ENCODE measurements at regions not wholly inside any gene's neighbourhood (a gene's known extent, or its start where the extent isn't known, plus 50 kb on each side); places are given as distances from the start of the nearest gene placed in this dataset.
A peak's percentile ranks its signal among the peaks of the same experiment; 100 is the strongest.

DNA sequence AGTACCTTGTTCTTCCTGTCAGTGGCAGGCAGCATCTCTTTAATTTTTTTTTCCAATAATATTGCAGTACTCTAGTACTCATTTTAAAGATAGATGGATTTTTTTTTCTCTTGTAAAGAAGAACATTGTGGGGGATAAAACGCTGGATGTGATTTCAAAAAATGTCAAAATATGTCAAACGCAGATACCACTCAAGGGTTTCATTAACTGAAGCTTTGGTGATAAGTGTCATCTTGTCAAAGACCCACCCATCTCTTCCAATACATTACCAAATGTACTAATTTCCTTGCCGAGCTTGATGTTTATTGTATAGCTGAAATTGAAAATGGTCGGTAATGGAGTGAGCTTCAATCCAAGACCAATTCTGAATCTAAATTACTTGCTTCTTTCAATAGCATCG, 332.4 kb upstream of the SOX2 start:
- no peak overlapping the region for H3K4me2 ChIP-seq (ENCODE audit: insufficient read depth, low read length, poor library complexity, severe bottlenecking)
- no peak overlapping the region for H3K27ac ChIP-seq (replicated peaks; ENCODE audit: low read length)
- H3K4ac ChIP-seq (ENCODE audit: low read length): no peak overlapping the region
- no peak overlapping the region for H3K4me3 ChIP-seq (ENCODE audit: low read length in 2 of 2)
- no peaks in the 10 kb centered on the region for H3K36me3 ChIP-seq (replicated peaks in 1 of 2; ENCODE audit: control insufficient read depth in 2 of 2, insufficient read depth in 2 of 2, low read length in 2 of 2)
- DNase-seq (ENCODE audit: low spot score): no peak
- no peak overlapping the region for H2AK5ac ChIP-seq (ENCODE audit: low read depth, low read length)
- H3K4me1 ChIP-seq (ENCODE audit: control insufficient read depth in 2 of 2, insufficient read depth in 1 of 2, low read depth in 1 of 2, low read length in 2 of 2): peaks cover 2 to 5% of the 10 kb centered on the region in 2 donors
- no peaks in the 10 kb centered on the region for H3K9me3 ChIP-seq (replicated peaks in 1 of 2; ENCODE audit: control insufficient read depth in 2 of 2, insufficient read depth in 1 of 2, low read depth in 1 of 2, low read length in 2 of 2)
- no peak overlapping the region for H2AFZ ChIP-seq (ENCODE audit: low read length)
- H3K9ac ChIP-seq (ENCODE audit: low read depth, low read length, poor library complexity): no peak overlapping the region
- no peak overlapping the region for H2BK5ac ChIP-seq (ENCODE audit: low read length)
- no peak overlapping the region for H2BK15ac ChIP-seq (ENCODE audit: low read length)
- H4K8ac ChIP-seq (ENCODE audit: low read depth, low read length): no peak overlapping the region
- H2BK12ac ChIP-seq (ENCODE audit: low read length): no peak overlapping the region
- H3K14ac ChIP-seq (ENCODE audit: low read length): no peak overlapping the region
- WGBS, 2 donors (ENCODE audit: extremely low coverage in 2 of 2, insufficient read length in 2 of 2, insufficient replicate concordance in 1 of 2): no CpG with 5 or more reads among the region's 5 CpGs
- no peak overlapping the region for H4K91ac ChIP-seq (ENCODE audit: low read depth, low read length, poor library complexity)
- no peak overlapping the region for H2BK120ac ChIP-seq (ENCODE audit: low read depth, low read length)
- H3K18ac ChIP-seq (ENCODE audit: low read length): no peak overlapping the region
- no peak overlapping the region for H3K23ac ChIP-seq (ENCODE audit: low read depth, low read length, poor library complexity)
- no peaks in the 10 kb centered on the region for H3K27me3 ChIP-seq (ENCODE audit: control insufficient read depth in 3 of 3, insufficient read depth in 3 of 3, low read depth in 1 of 3, low read length in 3 of 3)
- no peaks in the 10 kb centered on the region for H3K79me1 ChIP-seq (ENCODE audit: low read depth, low read length)

- Histone ChIP-seq H2BK5ac (ENCODE audit: low read length) (no peak overlapping the region), H3K79me1 (ENCODE audit: low read depth, low read length) (no peaks in the 10 kb centered on the region), H2BK120ac (ENCODE audit: low read depth, low read length) (no peak overlapping the region), H3K4ac (ENCODE audit: low read length) (no peak overlapping the region), H2BK15ac (ENCODE audit: low read length) (no peak overlapping the region), H2AFZ (ENCODE audit: low read length) (peak overlapping the region; percentile 44), H4K91ac (ENCODE audit: low read depth, low read length, poor library complexity) (no peak overlapping the region), H3K18ac (ENCODE audit: low read length) (no peak overlapping the region), H4K8ac (ENCODE audit: low read depth, low read length) (no peak overlapping the region), H3K23ac (ENCODE audit: low read depth, low read length, poor library complexity) (no peak overlapping the region), H3K9ac (ENCODE audit: low read depth, low read length, poor library complexity) (no peak overlapping the region), H3K27ac (replicated peaks; ENCODE audit: low read length) (no peak overlapping the region), H3K36me3 (replicated peaks in 1 of 2; ENCODE audit: control insufficient read depth in 2 of 2, insufficient read depth in 2 of 2, low read length in 2 of 2) (no peaks in the 10 kb centered on the region), H3K27me3 (ENCODE audit: control insufficient read depth in 3 of 3, insufficient read depth in 3 of 3, low read depth in 1 of 3, low read length in 3 of 3) (no peaks in the 10 kb centered on the region), H2BK12ac (ENCODE audit: low read length) (no peak overlapping the region), H2AK5ac (ENCODE audit: low read depth, low read length) (no peak overlapping the region), H3K9me3 (replicated peaks in 1 of 2; ENCODE audit: control insufficient read depth in 2 of 2, insufficient read depth in 1 of 2, low read depth in 1 of 2, low read length in 2 of 2) (peaks cover 0 to 3% of the 10 kb centered on the region in 2 donors), H3K4me3 (ENCODE audit: low read length in 2 of 2) (no peak overlapping the region), H3K4me2 (ENCODE audit: insufficient read depth, low read length, poor library complexity, severe bottlenecking) (no peak overlapping the region), H3K4me1 (ENCODE audit: control insufficient read depth in 2 of 2, insufficient read depth in 1 of 2, low read depth in 1 of 2, low read length in 2 of 2) (no peaks in the 10 kb centered on the region), H3K14ac (ENCODE audit: low read length) (no peak overlapping the region)
- no peak for DNase-seq (ENCODE audit: low spot score)
- WGBS, 2 donors (ENCODE audit: extremely low coverage in 2 of 2, insufficient read length in 2 of 2, insufficient replicate concordance in 1 of 2): no CpG with 5 or more reads among the region's 3 CpGs
Measured at GRCh38 chr3:181369637-181370036, 342.1 kb upstream of the SOX2 start.

- Histone ChIP-seq H2AFZ (ENCODE audit: low read length) (no peak overlapping the region), H3K4ac (ENCODE audit: low read length) (no peak overlapping the region), H2BK120ac (ENCODE audit: low read depth, low read length) (no peak overlapping the region), H4K8ac (ENCODE audit: low read depth, low read length) (no peak overlapping the region), H3K4me2 (ENCODE audit: insufficient read depth, low read length, poor library complexity, severe bottlenecking) (no peak overlapping the region), H3K27me3 (ENCODE audit: control insufficient read depth in 3 of 3, insufficient read depth in 3 of 3, low read depth in 1 of 3, low read length in 3 of 3) (no peaks in the 10 kb centered on the region), H3K23ac (ENCODE audit: low read depth, low read length, poor library complexity) (no peak overlapping the region), H3K4me3 (ENCODE audit: low read length in 2 of 2) (no peak overlapping the region), H3K79me1 (ENCODE audit: low read depth, low read length) (no peaks in the 10 kb centered on the region), H4K91ac (ENCODE audit: low read depth, low read length, poor library complexity) (no peak overlapping the region), H3K9ac (ENCODE audit: low read depth, low read length, poor library complexity) (no peak overlapping the region), H3K27ac (replicated peaks; ENCODE audit: low read length) (no peak overlapping the region), H2AK5ac (ENCODE audit: low read depth, low read length) (no peak overlapping the region), H2BK15ac (ENCODE audit: low read length) (no peak overlapping the region), H3K14ac (ENCODE audit: low read length) (no peak overlapping the region), H2BK5ac (ENCODE audit: low read length) (no peak overlapping the region), H3K9me3 (replicated peaks in 1 of 2; ENCODE audit: control insufficient read depth in 2 of 2, insufficient read depth in 1 of 2, low read depth in 1 of 2, low read length in 2 of 2) (peaks cover 0 to 3% of the 10 kb centered on the region in 2 donors), H3K4me1 (ENCODE audit: control insufficient read depth in 2 of 2, insufficient read depth in 1 of 2, low read depth in 1 of 2, low read length in 2 of 2) (peaks cover 0 to 12% of the 10 kb centered on the region in 2 donors), H2BK12ac (ENCODE audit: low read length) (no peak overlapping the region), H3K18ac (ENCODE audit: low read length) (no peak overlapping the region), H3K36me3 (replicated peaks in 1 of 2; ENCODE audit: control insufficient read depth in 2 of 2, insufficient read depth in 2 of 2, low read length in 2 of 2) (no peaks in the 10 kb centered on the region)
- no CpG with 5 or more reads among the region's 1 CpG for WGBS, 2 donors (ENCODE audit: extremely low coverage in 2 of 2, insufficient read length in 2 of 2, insufficient replicate concordance in 1 of 2)
- no peak for DNase-seq (ENCODE audit: low spot score)
Measured at GRCh38 chr3:181363231-181363630, 348.5 kb upstream of the SOX2 start.

DNA sequence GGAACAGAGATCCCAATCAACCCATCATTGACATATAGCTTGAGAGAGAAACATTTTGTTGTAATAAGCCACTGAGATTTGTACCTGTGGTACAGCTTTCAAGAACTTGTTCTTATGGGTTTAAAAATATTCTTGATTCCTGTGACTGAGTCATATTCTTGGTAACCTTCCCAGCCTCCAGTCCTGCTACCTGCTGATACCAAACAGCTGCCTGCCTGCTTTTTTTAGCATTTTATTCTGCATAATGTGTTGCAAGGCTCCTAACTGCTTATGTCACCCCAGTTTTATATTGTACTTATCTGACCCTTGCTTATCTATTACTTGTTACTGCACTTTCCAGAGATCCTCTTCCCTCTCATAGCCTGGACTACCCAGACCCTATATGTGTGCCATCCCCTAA, 349.3 kb upstream of the SOX2 start:
- Histone ChIP-seq H3K4me3 (ENCODE audit: low read length in 2 of 2) (no peak overlapping the region), H2BK5ac (ENCODE audit: low read length) (no peak overlapping the region), H2AFZ (ENCODE audit: low read length) (no peak overlapping the region), H3K27me3 (ENCODE audit: control insufficient read depth in 3 of 3, insufficient read depth in 3 of 3, low read depth in 1 of 3, low read length in 3 of 3) (no peaks in the 10 kb centered on the region), H3K4me2 (ENCODE audit: insufficient read depth, low read length, poor library complexity, severe bottlenecking) (no peak overlapping the region), H3K27ac (replicated peaks; ENCODE audit: low read length) (no peak overlapping the region), H3K9me3 (replicated peaks in 1 of 2; ENCODE audit: control insufficient read depth in 2 of 2, insufficient read depth in 1 of 2, low read depth in 1 of 2, low read length in 2 of 2) (peaks cover 0 to 3% of the 10 kb centered on the region in 2 donors), H3K14ac (ENCODE audit: low read length) (no peak overlapping the region), H2BK12ac (ENCODE audit: low read length) (no peak overlapping the region), H3K4me1 (ENCODE audit: control insufficient read depth in 2 of 2, insufficient read depth in 1 of 2, low read depth in 1 of 2, low read length in 2 of 2) (peaks cover 0 to 20% of the 10 kb centered on the region in 2 donors), H3K4ac (ENCODE audit: low read length) (no peak overlapping the region), H3K9ac (ENCODE audit: low read depth, low read length, poor library complexity) (no peak overlapping the region), H2BK120ac (ENCODE audit: low read depth, low read length) (no peak overlapping the region), H3K79me1 (ENCODE audit: low read depth, low read length) (no peaks in the 10 kb centered on the region), H3K23ac (ENCODE audit: low read depth, low read length, poor library complexity) (no peak overlapping the region), H2AK5ac (ENCODE audit: low read depth, low read length) (no peak overlapping the region), H4K8ac (ENCODE audit: low read depth, low read length) (no peak overlapping the region), H3K18ac (ENCODE audit: low read length) (no peak overlapping the region), H4K91ac (ENCODE audit: low read depth, low read length, poor library complexity) (no peak overlapping the region), H3K36me3 (replicated peaks in 1 of 2; ENCODE audit: control insufficient read depth in 2 of 2, insufficient read depth in 2 of 2, low read length in 2 of 2) (no peaks in the 10 kb centered on the region), H2BK15ac (ENCODE audit: low read length) (no peak overlapping the region)
- no peak for DNase-seq (ENCODE audit: low spot score)
